ENCODE measurements at regions not wholly inside any gene's neighbourhood (a gene's known extent, or its start where the extent isn't known, plus 50 kb on each side); places are given as distances from the start of the nearest gene placed in this dataset.
"Not testable (repeated sequence)": the region's sequence is repeated elsewhere in the genome, so short reads cannot be mapped to it uniquely, and the experiment has no call there.

DNA sequence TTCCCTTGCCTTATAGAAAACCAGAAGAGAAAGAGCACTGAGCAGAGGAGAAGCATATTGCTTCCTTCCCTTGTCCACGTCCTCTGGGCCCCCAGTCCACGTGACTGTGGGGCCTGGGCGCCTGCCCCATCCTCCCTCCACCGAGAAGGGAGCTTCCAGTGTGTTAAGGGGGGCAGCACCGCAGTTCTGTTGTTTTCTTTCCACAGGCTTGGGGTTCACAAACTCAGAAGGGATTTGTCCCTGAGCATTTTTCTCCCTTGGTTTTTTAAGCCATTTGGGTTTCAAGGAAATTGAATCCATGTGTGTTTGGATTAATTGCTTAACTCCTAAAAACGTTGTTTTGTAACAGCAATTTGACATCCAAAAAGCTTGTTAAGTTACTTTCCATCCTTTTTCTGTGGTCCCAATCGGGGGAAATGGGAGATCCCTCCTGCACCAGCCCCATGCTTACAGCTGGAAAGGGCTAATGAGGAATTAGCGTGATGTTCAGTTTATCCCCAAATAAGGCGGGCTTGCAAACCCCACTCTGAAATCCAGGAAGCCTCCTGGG is 347.5 kb upstream of the TNRC6C start:
- FAIRE-seq = no peak

- no peak for FAIRE-seq
Observed at GRCh38 chr17:77611791-77612502, 346.6 kb upstream of the TNRC6C start.

GRCh38 chr17:77613218-77613617 is 345.3 kb upstream of the TNRC6C start:
- no peak for FAIRE-seq

- no peak for FAIRE-seq
Observed at GRCh38 chr17:77613627-77614026, 344.9 kb upstream of the TNRC6C start.

GRCh38 chr17:77615703-77616253 is 342.7 kb upstream of the TNRC6C start:
- FAIRE-seq = no peak

GRCh38 chr17:77616254-77616731 is 342.2 kb upstream of the TNRC6C start:
- FAIRE-seq = no peak

GRCh38 chr17:77617516-77617915 is 341.0 kb upstream of the TNRC6C start:
- FAIRE-seq = no peak

GRCh38 chr17:77618173-77618572 is 340.3 kb upstream of the TNRC6C start:
- no peak for FAIRE-seq

DNA sequence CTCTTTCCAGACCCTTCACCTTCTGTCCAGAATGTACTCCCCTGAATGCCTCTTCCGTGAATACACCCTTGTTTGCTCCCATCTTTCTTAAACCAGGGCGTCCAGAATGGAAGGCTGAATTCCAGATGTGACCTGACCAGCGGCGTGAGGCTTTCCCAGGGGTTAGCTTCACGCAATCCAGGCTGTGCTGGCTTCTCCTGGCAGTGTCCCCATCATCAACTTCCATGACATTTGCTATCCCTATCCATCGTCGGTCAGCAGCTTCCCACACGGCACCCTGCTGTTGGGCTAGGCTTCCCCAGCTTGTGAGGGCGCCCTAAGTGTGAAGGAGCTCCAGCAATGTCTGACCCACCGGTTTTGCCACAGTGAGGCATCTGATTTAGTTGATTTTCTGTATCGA is 339.8 kb upstream of the TNRC6C start:
- FAIRE-seq = no peak

GRCh38 chr17:77619326-77619725 is 339.2 kb upstream of the TNRC6C start:
- FAIRE-seq = no peak

DNA sequence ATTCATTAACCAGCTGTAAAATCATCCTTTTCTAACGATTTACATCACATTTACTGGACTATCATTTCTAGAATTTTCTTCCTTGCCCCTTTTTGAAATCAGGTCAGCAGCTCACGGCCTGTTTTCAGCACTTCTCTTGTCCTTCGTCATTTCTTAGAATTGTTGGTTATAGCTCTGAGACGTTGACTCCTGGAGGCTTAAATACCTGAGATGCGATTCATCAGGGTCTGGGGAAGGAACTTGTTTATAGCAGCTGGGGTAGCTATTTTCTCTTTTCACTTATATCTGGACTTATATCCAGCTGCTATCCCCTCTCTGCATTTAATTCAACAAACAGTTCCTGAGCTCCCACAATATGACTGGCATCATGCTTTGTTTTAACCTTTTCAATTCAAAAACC is 338.7 kb upstream of the TNRC6C start:
- no peak for FAIRE-seq

DNA sequence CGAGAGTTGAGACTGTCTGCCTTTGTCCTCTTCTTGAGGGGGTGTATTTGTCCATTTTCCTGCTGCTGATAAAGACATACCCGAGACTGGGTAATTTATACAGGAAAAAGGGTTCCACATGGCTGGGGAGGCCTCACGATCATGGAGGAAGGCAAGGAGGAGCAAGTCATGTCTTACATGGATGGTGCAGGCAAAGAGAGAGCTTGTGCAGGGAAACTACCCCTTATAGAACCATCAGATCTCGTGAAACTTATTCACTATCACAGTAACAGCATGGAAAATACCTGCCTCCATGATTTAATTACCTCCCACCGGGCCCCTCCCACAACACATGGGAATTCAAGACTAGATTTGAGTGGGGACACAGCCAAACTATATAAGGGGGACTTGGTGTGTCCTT is 338.2 kb upstream of the TNRC6C start:
- FAIRE-seq = no peak

DNA sequence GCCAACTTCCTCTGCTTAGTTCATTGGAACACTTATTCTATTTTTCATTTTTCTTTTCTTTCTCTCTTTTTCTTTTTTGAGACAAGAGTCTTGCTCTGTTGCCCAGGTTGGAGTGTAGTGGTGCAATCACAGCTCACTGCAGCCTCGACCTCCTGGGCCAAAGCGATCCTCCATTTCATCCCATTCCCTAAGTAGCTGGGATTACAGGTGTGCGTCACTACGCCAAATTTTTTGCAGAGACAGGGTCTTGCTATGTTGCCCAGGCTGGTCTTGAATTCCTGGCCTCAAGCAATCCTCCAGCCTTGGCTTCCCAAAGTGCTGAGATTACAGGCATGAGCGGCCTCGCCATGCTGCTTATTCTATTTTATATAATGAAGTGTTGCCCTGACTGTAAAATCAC is 336.4 kb upstream of the TNRC6C start:
- FAIRE-seq = not testable (repeated sequence)

DNA sequence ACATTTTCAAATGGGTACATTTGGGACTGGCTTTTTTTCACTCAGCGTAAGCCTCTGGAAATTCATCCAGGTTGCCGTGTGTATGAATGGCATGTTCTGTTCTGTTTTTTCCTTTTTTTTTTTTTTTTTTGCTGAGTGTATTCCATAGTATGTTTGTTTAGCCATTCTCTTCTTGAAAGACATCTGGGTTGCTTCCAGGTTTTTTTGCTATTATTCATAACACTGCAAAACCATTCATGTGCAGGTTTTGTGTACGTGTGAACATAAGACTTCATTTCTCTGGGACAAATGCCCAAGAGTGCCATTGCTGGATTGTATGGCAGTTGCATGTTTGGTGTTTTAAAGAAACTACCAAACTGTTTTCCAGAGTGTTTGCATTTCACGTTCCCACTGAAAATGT is 335.9 kb upstream of the TNRC6C start:
- FAIRE-seq = no peak

DNA sequence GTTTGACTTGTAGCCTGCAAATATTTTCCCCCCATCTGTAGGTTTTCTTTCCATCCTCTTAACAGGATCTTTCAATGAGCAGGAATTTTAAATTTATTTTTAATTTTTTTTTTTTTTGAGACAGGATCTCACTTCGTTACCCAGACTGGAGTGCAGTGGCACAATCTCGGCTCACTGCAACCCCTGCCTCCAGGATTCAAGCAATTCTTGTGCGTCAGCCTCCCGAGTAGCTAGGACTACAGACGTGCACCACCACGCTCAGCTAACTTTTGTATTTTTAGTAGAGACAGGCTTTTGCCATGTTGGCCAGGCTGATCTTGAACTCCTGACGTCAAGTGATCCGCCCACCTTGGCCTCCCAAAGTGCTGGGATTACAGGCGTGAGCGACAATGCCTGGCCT is 335.2 kb upstream of the TNRC6C start:
- not testable (repeated sequence) for FAIRE-seq

- no peak for FAIRE-seq
Observed at GRCh38 chr17:77628035-77628434, 330.5 kb upstream of the TNRC6C start.

GRCh38 chr17:77629284-77629683 is 329.2 kb upstream of the TNRC6C start:
- FAIRE-seq = not testable (repeated sequence)

DNA sequence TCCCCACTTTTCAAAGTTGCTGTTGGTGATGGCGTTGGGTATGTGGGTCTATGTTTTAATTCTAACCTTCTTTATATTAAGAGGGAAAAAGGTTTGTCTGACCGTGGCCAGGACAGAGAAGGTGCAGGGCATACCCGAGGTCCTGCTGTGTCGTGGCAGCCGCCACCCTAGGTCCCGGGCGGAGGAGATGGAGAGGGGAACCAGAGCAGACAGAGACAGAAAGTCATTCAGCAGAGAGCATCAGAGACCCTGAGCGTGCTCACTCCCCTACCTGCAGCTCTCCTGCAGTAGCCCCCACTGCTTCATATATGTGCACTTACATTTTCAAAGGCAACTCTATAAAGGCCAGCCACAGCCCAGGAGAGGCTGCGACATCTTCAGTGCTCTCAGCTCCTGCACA is 327.2 kb upstream of the TNRC6C start:
- FAIRE-seq = no peak

- no peak for FAIRE-seq
Observed at GRCh38 chr17:77632619-77633018, 325.9 kb upstream of the TNRC6C start.

DNA sequence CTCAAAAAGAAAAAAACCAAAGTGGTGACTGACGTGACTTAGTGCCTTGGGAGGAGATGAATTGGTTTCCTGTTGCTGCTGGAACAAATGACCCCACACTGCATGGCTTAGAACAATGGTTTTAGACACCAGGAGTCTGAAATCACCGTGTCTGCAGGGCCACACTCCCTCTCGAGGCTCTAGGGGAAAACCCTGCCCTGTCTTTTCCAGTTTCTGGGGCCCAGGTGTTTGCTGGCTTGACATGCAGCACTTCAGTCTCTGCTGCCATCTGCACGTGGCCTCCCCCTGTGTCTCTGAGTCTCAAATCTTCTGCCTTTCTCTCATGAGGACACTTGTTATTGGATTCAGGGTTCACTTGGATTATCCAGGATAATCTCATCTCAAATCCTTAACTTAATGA is 323.8 kb upstream of the TNRC6C start:
- FAIRE-seq = no peak

GRCh38 chr17:77635176-77635575 is 323.3 kb upstream of the TNRC6C start:
- FAIRE-seq = no peak

DNA sequence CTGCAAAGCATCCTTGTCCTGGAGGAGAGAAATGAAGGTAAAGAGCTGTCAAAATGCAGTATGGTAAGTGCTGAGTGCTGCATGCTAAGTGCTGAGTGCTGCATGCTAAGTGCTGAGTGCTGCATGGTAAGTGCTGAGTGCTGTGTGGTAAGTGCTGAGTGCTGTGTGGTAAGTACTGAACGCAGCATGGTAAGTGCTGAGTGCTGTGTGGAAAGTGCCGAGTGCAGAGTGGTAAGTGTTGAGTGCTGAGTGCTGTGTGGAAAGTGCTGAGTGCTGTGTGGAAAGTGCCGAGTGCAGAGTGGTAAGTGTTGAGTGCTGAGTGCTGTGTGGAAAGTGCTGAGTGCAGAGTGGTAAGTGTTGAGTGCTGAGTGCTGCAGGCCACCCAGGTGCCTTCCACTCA is 322.7 kb upstream of the TNRC6C start:
- not testable (repeated sequence) for FAIRE-seq

DNA sequence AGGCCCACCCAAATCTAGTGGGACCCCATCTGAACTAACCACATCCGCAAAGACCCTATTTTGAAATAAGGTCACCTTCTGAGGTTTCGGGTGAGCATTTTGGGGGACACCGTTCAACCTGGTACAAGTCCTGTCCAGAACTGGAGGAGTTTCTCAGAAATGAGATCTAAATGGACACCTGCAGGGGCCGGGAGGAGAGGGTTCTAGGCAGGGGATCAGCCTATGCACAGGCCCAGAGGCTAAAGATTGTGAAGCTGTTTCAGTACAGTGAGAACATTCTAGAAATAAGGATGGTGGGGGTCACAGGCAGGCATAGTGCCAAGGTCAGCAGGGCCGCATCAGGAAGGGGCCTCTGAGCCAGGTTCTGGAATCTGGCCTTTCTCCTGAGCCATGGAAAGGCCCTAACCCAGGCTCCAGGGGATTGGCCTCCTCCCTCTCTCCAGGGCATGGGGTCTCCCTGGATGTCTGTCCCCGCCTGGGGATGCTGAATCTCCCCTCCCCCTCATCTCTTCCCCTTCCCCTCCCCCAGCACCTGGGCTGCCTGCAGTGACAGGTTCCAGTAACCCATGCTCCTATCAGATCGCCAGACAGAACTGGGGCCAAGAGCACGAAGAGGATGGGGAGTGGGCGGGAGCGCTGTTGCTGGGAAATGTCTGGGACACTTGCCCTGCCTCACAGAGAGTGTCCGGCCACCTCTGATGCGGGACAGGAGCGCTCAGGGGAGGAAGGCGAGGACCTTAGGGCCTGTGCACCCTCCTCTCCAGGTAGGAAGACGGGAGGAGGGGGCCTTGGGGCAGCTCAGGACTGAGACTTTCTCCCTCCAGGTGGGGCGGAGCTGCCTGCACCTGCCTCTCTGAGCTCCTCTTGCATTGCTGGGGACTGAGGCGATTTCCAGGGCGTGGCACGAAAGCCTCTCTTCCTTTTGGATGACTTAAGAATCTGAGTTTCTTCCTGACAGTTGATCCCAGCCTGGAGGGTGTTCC is 321.4 kb upstream of the TNRC6C start:
- no peak for FAIRE-seq

All from islet of Langerhans (tissue), 1 donor.